Mesenchymal stem cell (in vitro differentiated cells and primary cell): ENCODE measurements at regions not wholly inside any gene's neighbourhood (a gene's known extent, or its start where the extent isn't known, plus 50 kb on each side); places are given as distances from the start of the nearest gene placed in this dataset.
"Not testable (repeated sequence)": the region's sequence is repeated elsewhere in the genome, so short reads cannot be mapped to it uniquely, and the experiment has no call there.

Source experiments
- DNase-seq: peaks from one replicate; pipeline ENCODE4 v3.0.0-alpha.2; 2013
- H2AFZ ChIP-seq: one replicate; pipeline ENCODE4 v1.6.1; 2013; ENCODE audit warnings: low read depth, mild to moderate bottlenecking, control low read depth, inconsistent platforms, low read length, moderate library complexity
- H2AK5ac ChIP-seq: 2 replicates; pipeline ENCODE4 v1.6.1; 2013; ENCODE audit warnings: low read length, moderate library complexity, mild to moderate bottlenecking, inconsistent platforms; ENCODE audit not compliant: severe bottlenecking
- H2BK120ac ChIP-seq: one replicate; pipeline ENCODE4 v1.6.1; 2013; ENCODE audit warnings: low read depth, mild to moderate bottlenecking, inconsistent platforms, low read length, moderate library complexity
- H2BK12ac ChIP-seq, 2 experiments: one replicate each; pipeline ENCODE4 v1.6.1; 2013; ENCODE audit warnings: inconsistent platforms in 2 of 2, low read length in 2 of 2, mild to moderate bottlenecking in 2 of 2, moderate library complexity in 2 of 2, control low read depth in 1 of 2
- H2BK15ac ChIP-seq: one replicate; pipeline ENCODE4 v1.6.1; 2013; ENCODE audit warnings: mild to moderate bottlenecking, low read depth, inconsistent platforms; ENCODE audit not compliant: poor library complexity, severe bottlenecking
- H2BK5ac ChIP-seq: 2 replicates; pipeline ENCODE4 v1.6.1; 2013; ENCODE audit warnings: low read depth, mild to moderate bottlenecking, low read length, control low read depth, inconsistent platforms; ENCODE audit not compliant: poor library complexity, severe bottlenecking
- H3K14ac ChIP-seq, 2 experiments: one replicate each; pipeline ENCODE4 v1.6.1; 2013; ENCODE audit warnings: inconsistent platforms in 2 of 2, low read length in 2 of 2, control low read depth in 1 of 2, mild to moderate bottlenecking in 1 of 2, moderate library complexity in 1 of 2
- H3K18ac ChIP-seq, 2 experiments: one replicate each; pipeline ENCODE4 v1.6.1; 2013; ENCODE audit warnings: inconsistent platforms in 2 of 2, low read length in 2 of 2, control low read depth in 1 of 2, low read depth in 1 of 2, mild to moderate bottlenecking in 1 of 2
- H3K23ac ChIP-seq, 2 experiments: one replicate each; pipeline ENCODE4 v1.6.1; 2013; ENCODE audit warnings: inconsistent platforms in 2 of 2, low read length in 2 of 2, mild to moderate bottlenecking in 2 of 2, moderate library complexity in 2 of 2, control low read depth in 1 of 2
- H3K27ac ChIP-seq: 2 replicates; pipeline ENCODE4 v1.5.1; 2013; ENCODE audit warnings: mild to moderate bottlenecking, moderate library complexity, low read length, control low read depth, inconsistent platforms; ENCODE audit not compliant: poor library complexity, severe bottlenecking
- H3K27me3 ChIP-seq, 2 experiments: 2 replicates each; pipeline versions ENCODE4 v1.6.1 to v1.7.0; 2013; ENCODE audit warnings: low read length in 2 of 2, mild to moderate bottlenecking in 2 of 2, moderate library complexity in 2 of 2, control low read depth in 1 of 2, inconsistent platforms in 1 of 2; ENCODE audit not compliant: control insufficient read depth in 1 of 2, insufficient read depth in 1 of 2
- H3K36me3 ChIP-seq, 2 experiments: 2 replicates each; pipeline versions ENCODE4 v1.6.1 to v1.7.0; 2013; ENCODE audit warnings: low read length in 2 of 2, control low read depth in 1 of 2, inconsistent platforms in 1 of 2, low read depth in 1 of 2, mild to moderate bottlenecking in 1 of 2; ENCODE audit not compliant: insufficient read depth in 2 of 2, control insufficient read depth in 1 of 2
- H3K4ac ChIP-seq, 2 experiments: one replicate each; pipeline ENCODE4 v1.6.1; 2013; ENCODE audit warnings: inconsistent platforms in 2 of 2, low read length in 2 of 2, mild to moderate bottlenecking in 2 of 2, moderate library complexity in 2 of 2, control low read depth in 1 of 2, low read depth in 1 of 2
- H3K4me1 ChIP-seq: 2 replicates; pipeline ENCODE4 v1.6.1; 2013; ENCODE audit warnings: low read depth, low read length, control low read depth; ENCODE audit not compliant: control insufficient read depth, insufficient read depth
- H3K4me2 ChIP-seq: 2 replicates; pipeline ENCODE4 v1.6.1; 2013; ENCODE audit warnings: low read length, mild to moderate bottlenecking, inconsistent platforms; ENCODE audit not compliant: poor library complexity, severe bottlenecking
- H3K4me3 ChIP-seq, 2 experiments: 2 replicates each; pipeline versions ENCODE4 v1.5.1 to v1.7.0; 2013; ENCODE audit warnings: low read length in 2 of 2, mild to moderate bottlenecking in 2 of 2, control low read depth in 1 of 2, low read depth in 1 of 2; ENCODE audit not compliant: insufficient read depth in 1 of 2
- H3K79me1 ChIP-seq: replicated peaks from 2 replicates; pipeline ENCODE4 v1.6.1; 2013; ENCODE audit warnings: mild to moderate bottlenecking, control low read depth, low read length, inconsistent platforms; ENCODE audit not compliant: poor library complexity, severe bottlenecking
- H3K9ac ChIP-seq: 2 replicates; pipeline ENCODE4 v1.7.0; 2013; ENCODE audit warnings: mild to moderate bottlenecking, low read length, moderate library complexity
- H3K9me3 ChIP-seq: 2 replicates; pipeline ENCODE4 v1.7.0; 2013; ENCODE audit warnings: mild to moderate bottlenecking, low read length; ENCODE audit not compliant: control insufficient read depth
- H4K8ac ChIP-seq: one replicate; pipeline ENCODE4 v1.6.1; 2013; ENCODE audit warnings: inconsistent platforms, mild to moderate bottlenecking, low read length, moderate library complexity
- H4K91ac ChIP-seq: one replicate; pipeline ENCODE4 v1.6.1; 2013; ENCODE audit warnings: mild to moderate bottlenecking, low read length, inconsistent platforms
- WGBS: methylation state at CpG from one replicate; pipeline ENCODE4 v1.1.7; 2013; ENCODE audit warnings: mixed read lengths; 5-methylcytosine and 5-hydroxymethylcytosine counted together

GRCh38 chr7:106362507-106362906 lies 77.7 kb upstream of the NAMPT start:
- not testable (repeated sequence) for H4K8ac ChIP-seq, H3K27ac ChIP-seq, H3K4me1 ChIP-seq, H3K4ac ChIP-seq, H2BK15ac ChIP-seq, H2BK12ac ChIP-seq, DNase-seq, H3K4me2 ChIP-seq, H3K4me3 ChIP-seq, H2AK5ac ChIP-seq, H3K14ac ChIP-seq, H2BK5ac ChIP-seq, H3K9me3 ChIP-seq, H3K9ac ChIP-seq, H2AFZ ChIP-seq, H3K18ac ChIP-seq, H4K91ac ChIP-seq, H3K79me1 ChIP-seq, H2BK120ac ChIP-seq, H3K36me3 ChIP-seq, H3K27me3 ChIP-seq, H3K23ac ChIP-seq
- 82% methylated on average over 2 of the region's 2 CpGs for WGBS

GRCh38 chr7:106358103-106358663 lies 73.4 kb upstream of the NAMPT start:
- no peak overlapping the region for H3K18ac ChIP-seq
- peak overlapping the region; percentile 34 for H2BK120ac ChIP-seq
- H2BK12ac ChIP-seq = no peak overlapping the region
- no peak overlapping the region for H3K14ac ChIP-seq
- H3K4ac ChIP-seq = no peak overlapping the region
- H2AK5ac ChIP-seq = no peak overlapping the region
- 100% methylated on average over 2 of the region's 2 CpGs for WGBS
- no peak overlapping the region for H4K8ac ChIP-seq
- peak overlapping the region; percentile 5 for H3K4me2 ChIP-seq
- no peaks in the 10 kb centered on the region for H3K79me1 ChIP-seq
- no peak overlapping the region for H4K91ac ChIP-seq
- H3K27ac ChIP-seq = peak overlapping the region; percentile 68
- no peak overlapping the region for H3K4me3 ChIP-seq
- H3K23ac ChIP-seq = no peak overlapping the region
- peaks cover 2% of the 10 kb centered on the region for H3K4me1 ChIP-seq
- DNase-seq = peak; percentile 44
- peak overlapping the region; percentile 49 for H3K9ac ChIP-seq
- H3K27me3 ChIP-seq = no peaks in the 10 kb centered on the region
- H2BK15ac ChIP-seq = no peak overlapping the region
- H2AFZ ChIP-seq = no peak overlapping the region
- peak overlapping the region; percentile 57 for H2BK5ac ChIP-seq
- H3K36me3 ChIP-seq = no peaks in the 10 kb centered on the region
- H3K9me3 ChIP-seq = no peaks in the 10 kb centered on the region

- Histone ChIP-seq H3K23ac (no peak overlapping the region), H3K4me2 (no peak overlapping the region), H3K9me3 (no peaks in the 10 kb centered on the region), H4K8ac (no peak overlapping the region), H2AFZ (no peak overlapping the region), H3K79me1 (no peaks in the 10 kb centered on the region), H3K9ac (peak overlapping the region; percentile 48), H4K91ac (no peak overlapping the region), H2BK120ac (no peak overlapping the region), H3K4ac (no peak overlapping the region), H3K27me3 (no peaks in the 10 kb centered on the region), H3K36me3 (no peaks in the 10 kb centered on the region), H3K4me1 (peaks cover 2% of the 10 kb centered on the region), H3K4me3 (no peak overlapping the region), H3K14ac (no peak overlapping the region), H3K18ac (no peak overlapping the region), H2BK12ac (no peak overlapping the region), H3K27ac (peak overlapping the region; percentile 68), H2BK5ac (no peak overlapping the region), H2AK5ac (no peak overlapping the region), H2BK15ac (no peak overlapping the region)
- DNase-seq = no peak
- WGBS = 97% methylated on average over 3 of the region's 4 CpGs
Observed at GRCh38 chr7:106357675-106358074, 72.9 kb upstream of the NAMPT start.

GRCh38 chr7:106354822-106355221 lies 70.0 kb upstream of the NAMPT start:
- Histone ChIP-seq H4K91ac (no peak overlapping the region), H2AK5ac (no peak overlapping the region), H3K4me2 (no peak overlapping the region), H3K18ac (no peak overlapping the region), H2BK15ac (no peak overlapping the region), H3K4me3 (no peak overlapping the region), H3K9ac (no peak overlapping the region), H3K27me3 (no peaks in the 10 kb centered on the region), H2BK5ac (no peak overlapping the region), H3K79me1 (no peaks in the 10 kb centered on the region), H2BK12ac (no peak overlapping the region), H3K36me3 (no peaks in the 10 kb centered on the region), H3K9me3 (peaks cover 7% of the 10 kb centered on the region), H3K4ac (no peak overlapping the region), H3K14ac (no peak overlapping the region), H3K23ac (no peak overlapping the region), H3K27ac (no peak overlapping the region), H2BK120ac (no peak overlapping the region), H4K8ac (no peak overlapping the region), H3K4me1 (peaks cover 2% of the 10 kb centered on the region), H2AFZ (no peak overlapping the region)
- WGBS = 85% methylated on average over 3 of the region's 3 CpGs
- DNase-seq = no peak
